Glomerular endothelial cell (primary cell): ENCODE measurements at regions not wholly inside any gene's neighbourhood (a gene's known extent, or its start where the extent isn't known, plus 50 kb on each side); places are given as distances from the start of the nearest gene placed in this dataset.

Source experiments
- DNase-seq: peaks from one replicate; pipeline ENCODE4 v3.0.0-alpha.2; 2011; ENCODE audit warnings: low read depth, low spot score; ENCODE audit errors: extremely low read depth

DNA sequence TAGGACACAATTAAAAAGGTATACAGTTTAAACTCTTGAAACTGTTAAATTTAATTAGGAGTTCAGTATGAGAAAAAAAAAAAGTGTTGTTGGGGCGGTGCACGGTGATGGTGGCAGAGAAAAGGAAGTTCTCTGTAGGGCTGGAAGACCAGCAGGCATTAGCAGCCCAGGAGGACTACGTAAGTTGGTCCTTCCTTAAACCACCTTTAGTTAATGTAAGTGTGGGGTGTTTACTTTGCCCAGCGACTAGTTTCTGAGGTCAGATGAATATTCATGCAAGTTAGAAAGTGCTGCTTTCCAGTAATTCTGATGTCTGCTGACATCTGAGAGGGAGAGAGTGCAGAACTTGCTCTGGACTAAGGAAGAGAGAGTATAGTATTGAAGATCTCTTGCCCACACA lies 54.9 kb downstream of the NKX2-1 start:
- DNase-seq, result no peak

- DNase-seq, result no peak
Measured at GRCh38 chr14:36462890-36463289, 57.1 kb downstream of the NKX2-1 start.

DNA sequence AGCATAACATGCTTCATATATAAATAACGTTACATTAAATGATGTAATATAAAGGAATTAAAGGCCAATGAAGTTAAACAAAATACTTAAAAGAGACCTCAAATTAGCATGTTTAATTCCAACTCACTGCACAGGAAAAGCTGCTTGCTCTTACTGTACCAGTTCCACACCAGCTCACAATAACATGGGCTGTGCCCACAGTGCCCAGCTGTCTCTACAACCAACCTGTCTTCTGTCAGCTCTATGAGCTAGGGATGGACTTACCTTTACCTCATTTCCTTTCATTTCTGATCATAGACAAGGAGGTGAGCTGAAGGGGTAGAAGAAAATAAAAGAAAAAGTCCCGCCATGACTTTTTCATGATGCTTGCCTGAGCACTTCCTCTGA lies 64.8 kb downstream of the NKX2-1 start:
- DNase-seq, result no peak

DNA sequence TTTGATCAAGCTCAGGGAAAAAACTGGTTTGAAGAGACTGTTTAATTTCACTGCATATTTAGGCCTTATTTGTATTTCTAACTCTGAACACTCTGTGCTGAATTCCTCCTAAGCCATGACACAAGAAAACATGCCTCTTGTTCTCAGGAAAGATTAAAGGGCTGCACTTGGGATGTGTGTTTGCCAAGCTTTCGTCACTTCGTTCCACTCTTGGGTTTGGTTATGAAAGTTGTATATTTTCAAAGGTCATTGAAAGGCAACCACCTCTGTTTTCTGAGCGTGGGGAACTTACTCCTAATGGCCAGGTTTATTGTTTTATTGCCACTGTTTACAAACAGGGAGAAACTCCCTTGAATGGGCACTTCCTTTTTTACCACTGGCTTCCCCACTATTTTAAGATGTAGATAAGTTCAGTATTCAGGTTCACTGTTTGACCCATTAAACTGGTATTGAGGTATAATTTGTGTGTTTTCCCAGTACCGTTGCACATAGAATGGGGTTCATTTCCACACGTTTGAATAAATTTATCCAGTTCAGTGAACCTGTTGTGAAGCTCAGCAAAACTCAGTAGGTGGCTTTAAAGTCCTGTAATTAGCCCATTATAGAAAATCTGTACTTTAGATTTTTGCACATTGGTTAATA lies 65.3 kb downstream of the NKX2-1 start:
- no peak for DNase-seq

GRCh38 chr14:36452860-36453259 lies 67.2 kb downstream of the NKX2-1 start:
- DNase-seq, result no peak

- no peak for DNase-seq
Measured at GRCh38 chr14:36451310-36452065, 68.5 kb downstream of the NKX2-1 start.

GRCh38 chr14:36450550-36450949 lies 69.5 kb downstream of the NKX2-1 start:
- no peak for DNase-seq

DNA sequence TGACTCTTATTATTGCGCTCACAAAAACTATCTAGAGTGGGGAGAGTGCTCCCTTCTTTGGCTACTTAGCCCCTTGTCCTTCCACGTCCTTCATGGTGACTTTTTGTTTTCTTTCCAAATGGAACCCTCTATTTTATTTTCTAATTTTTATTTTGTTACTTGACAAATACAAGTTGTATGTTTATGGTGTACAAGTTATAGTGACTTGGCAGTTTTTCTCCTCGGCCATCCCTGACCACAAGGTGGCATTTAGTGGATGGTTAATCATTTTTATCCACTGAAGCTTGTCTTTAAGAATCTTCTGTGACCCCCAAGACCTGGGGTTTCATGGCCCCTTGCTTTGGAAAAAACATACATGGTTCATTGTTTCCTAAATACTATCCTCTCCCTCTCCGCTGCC lies 70.1 kb downstream of the NKX2-1 start:
- no peak for DNase-seq

DNA sequence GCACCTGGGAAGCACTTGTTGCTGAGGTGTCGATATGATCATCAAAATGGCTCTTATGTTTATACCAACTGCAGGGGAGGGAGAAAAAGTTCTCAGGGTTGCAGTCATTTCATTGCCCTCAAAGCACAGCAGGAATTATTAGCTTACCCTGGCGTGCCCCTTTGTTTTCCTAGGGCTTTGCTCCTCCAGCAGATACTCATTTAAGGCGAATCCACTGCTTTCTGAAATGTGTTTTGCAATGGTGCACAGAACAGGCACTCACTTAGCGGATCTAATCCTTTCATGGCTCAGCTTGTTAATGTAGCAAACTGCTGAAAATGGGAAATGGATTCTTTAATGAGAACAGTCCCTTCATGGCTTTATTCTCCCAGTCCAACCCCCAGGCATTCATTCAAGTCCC lies 76.7 kb downstream of the NKX2-1 start:
- no peak for DNase-seq

DNA sequence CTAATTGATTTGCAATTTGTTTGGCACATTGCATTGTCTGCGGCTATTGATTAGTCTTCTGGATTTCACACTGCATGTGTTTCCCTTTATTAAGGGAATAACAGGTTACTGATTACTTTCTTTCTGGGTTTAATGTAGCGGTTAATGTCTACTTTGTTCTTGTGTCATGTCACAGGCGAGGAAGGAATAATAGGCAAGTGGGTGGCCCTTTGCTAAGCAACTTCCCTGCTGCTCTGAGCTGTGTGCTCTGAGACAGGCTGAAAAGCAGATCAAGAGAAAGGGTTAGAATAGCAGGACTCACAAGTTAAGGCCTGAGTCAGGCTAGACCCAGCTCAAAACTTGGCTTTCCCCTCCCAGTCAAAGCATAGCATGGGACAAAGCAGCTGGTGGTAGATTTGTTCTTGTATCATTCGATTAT lies 77.2 kb downstream of the NKX2-1 start:
- no peak for DNase-seq

DNA sequence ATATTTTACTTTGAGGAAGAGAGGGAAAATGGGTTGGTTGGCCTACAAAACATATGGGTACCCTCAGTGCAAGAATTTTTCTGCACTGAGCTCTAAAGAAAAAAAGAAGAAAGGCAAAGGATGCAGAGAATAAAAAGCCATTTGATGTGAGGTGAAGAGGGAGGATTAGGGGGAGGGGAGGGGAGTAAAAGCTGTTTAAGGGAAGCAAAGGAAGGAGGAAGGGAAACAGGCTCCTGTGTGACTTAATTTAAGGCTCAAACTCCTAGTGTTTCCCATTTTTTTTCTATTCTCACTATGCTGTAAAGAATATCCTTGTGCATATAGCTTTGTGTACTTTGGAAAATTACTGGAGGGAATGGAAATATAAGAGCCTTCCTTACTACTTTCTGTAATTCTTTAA lies 78.7 kb downstream of the NKX2-1 start:
- DNase-seq, result no peak

DNA sequence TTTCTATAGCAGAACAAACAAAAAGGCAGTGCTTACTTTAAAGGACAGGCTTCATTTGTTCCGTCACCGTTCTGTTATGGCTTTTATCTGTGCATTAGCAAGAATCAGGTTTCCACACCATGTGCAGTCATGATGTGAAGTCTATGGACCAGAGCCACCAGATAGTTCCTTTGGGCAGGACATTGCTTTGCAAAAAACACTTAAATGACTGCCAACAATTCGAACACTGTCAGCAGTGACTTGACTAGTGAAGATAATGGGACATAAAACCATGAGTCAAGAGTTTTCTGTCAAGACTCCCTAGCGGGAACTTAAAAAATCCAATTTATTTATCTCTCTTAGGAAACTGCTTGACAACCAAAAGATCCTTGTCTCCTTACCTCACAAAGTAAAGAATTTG lies 80.3 kb downstream of the NKX2-1 start:
- no peak for DNase-seq

- DNase-seq, result no peak
Measured at GRCh38 chr14:36438883-36439282, 81.1 kb downstream of the NKX2-1 start.

DNA sequence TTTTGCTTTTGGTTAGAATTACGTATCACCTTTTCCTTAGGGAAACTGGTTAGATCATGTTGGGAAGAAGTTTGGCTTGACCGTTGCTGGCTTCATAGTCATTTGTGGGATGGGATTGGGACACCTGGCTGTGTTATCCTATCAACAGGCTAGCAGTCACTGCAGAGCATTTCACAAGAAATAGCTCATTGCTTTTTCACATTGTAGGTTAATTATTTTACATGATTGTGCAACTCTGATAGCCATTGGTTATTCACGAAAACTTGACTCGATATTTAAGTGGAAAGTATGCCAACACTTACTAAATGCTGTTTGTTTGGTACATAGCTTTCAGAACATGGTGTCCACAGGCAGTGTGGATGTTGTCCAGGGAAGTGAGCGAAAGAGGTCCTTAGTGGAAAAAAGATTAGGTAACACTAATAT lies 89.4 kb downstream of the NKX2-1 start:
- no peak for DNase-seq

DNA sequence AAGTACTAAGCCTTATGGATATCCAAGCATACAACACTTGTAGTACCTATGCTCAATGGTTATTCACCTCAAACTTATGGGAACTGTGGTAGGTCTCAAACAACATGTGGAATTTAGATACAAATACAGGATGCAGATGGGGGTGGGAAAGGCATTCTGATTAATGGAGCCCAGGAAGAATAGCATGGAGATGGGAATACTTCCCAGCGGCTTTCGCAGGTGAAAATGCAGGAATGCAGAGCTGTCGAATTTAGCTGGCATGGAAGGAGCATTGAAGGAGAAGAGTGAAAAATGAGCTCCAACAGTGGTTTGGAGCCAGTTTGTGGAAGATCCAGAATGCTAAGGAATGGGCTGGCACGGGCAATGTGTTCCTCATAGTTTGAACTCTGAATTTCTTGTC lies 89.9 kb downstream of the NKX2-1 start:
- no peak for DNase-seq

DNA sequence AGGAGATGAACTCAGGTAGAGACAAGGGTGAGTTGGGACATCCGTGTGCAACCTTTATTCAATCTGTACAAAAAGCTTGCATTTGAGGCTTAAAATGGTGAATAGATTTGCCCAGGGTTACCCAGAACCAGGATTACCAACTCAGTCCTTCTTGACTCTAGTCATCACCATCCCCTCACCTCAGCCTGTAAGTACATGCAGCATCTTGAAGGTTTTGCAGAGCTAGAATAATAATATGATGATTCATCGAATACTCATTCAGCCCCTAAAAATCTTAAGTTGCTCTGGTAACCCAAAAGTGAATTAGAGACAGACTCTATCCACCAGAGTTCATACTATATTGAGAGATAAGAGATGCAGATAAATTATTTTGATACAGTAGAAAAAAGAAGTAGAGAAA lies 90.3 kb downstream of the NKX2-1 start:
- DNase-seq, result no peak

DNA sequence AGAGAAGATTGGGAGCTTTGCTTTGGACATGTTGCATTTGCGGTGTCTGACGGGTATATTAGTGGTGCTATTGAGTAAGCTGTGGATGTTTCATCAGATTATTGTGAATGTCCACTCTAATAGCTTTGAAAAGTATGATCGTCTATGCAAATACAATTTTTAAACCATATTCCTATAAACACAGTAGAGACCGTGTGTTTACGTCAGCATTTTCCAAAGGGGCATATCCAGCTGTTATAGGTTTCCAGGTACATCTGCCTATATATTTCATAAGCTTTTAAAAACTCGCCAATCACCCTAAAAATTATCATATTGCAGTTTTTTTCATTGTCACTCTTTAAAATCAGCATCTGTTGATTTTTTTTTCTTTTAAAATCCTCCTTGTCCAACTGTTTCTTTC lies 91.7 kb downstream of the NKX2-1 start:
- no peak for DNase-seq

DNA sequence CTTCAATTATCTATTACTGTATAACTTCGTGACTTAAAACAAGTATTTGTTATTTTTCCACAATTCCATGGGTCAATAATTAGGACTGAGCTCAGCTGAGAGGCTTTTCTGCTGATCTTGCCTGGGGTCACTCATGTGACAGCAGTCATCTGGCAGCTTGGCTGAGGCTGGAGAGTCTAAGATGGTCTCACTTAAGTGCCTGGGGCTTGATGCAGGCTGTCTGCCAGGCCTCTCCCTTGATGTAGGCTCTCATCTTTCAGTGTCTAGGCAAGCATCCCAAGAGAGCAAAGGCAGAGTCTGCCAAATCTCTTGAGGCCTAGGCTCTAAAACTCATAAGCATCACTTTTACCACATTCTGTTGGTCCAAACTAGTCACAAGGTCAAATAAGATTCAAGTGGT lies 93.2 kb downstream of the NKX2-1 start:
- no peak for DNase-seq

GRCh38 chr14:36426113-36426512 lies 93.9 kb downstream of the NKX2-1 start:
- no peak for DNase-seq

DNA sequence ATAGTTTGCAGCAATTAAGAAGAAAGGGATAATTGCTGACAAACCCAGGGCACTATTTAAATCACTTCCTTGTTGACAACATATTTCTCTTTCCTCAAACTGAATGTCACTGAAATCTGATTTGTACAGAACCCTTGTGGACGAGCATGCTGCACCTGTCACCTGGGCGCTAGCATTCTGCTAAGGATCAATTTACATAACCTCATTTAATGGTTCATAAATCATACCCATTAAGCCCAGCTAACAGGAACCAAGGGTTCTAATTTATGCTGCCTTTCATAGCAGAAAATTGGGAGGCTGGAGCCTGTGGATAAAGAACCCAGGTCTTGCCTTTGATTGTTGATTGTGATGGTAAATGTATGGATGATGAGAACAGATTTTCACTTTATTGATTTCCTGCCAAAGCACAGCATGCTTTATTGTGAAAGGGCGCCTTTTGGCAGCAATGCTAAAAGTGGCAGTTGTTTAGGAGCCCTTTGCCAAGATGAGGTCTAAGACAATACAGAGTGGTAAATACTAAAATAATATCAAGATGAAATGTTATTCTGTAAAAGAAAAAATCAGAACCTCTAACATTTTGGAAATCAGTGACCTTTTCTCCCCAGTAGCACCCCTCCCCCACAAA lies 95.4 kb downstream of the NKX2-1 start:
- DNase-seq, result no peak

GRCh38 chr14:36423430-36423829 lies 96.6 kb downstream of the NKX2-1 start:
- DNase-seq, result no peak

- DNase-seq, result no peak
Measured at GRCh38 chr14:36420149-36420687, 99.8 kb upstream of the MBIP start.
